Muscle of leg (tissue), 3 donors: ENCODE measurements at regions not wholly inside any gene's neighbourhood (a gene's known extent, or its start where the extent isn't known, plus 50 kb on each side); places are given as distances from the start of the nearest gene placed in this dataset.

Source experiments
- DNase-seq: peaks from one replicate; pipeline ENCODE4 v3.0.0; 2013
- H3K27ac ChIP-seq: one replicate; pipeline ENCODE4 v1.5.1; 2013; ENCODE audit warnings: mild to moderate bottlenecking, low read length, control low read depth
- H3K27me3 ChIP-seq: one replicate; pipeline ENCODE4 v1.6.1; 2013; ENCODE audit warnings: low read length; ENCODE audit not compliant: control insufficient read depth, insufficient read depth
- H3K36me3 ChIP-seq: one replicate; pipeline ENCODE4 v1.6.1; 2013; ENCODE audit warnings: low read length; ENCODE audit not compliant: control insufficient read depth, insufficient read depth
- H3K4me1 ChIP-seq: one replicate; pipeline ENCODE4 v1.6.1; 2013; ENCODE audit warnings: low read length; ENCODE audit not compliant: control insufficient read depth, insufficient read depth
- H3K4me3 ChIP-seq: one replicate; pipeline ENCODE4 v1.5.1; 2013; ENCODE audit warnings: low read length, control low read depth
- H3K9me3 ChIP-seq: replicated peaks from 2 replicates; pipeline ENCODE4 v1.6.1; 2013; ENCODE audit warnings: low read depth, low read length; ENCODE audit not compliant: control insufficient read depth
- WGBS: methylation state at CpG from one replicate; pipeline ENCODE4 v1.1.5; 2013; ENCODE audit warnings: missing lambda C conversion rate; ENCODE audit not compliant: insufficient coverage; 5-methylcytosine and 5-hydroxymethylcytosine counted together

DNA sequence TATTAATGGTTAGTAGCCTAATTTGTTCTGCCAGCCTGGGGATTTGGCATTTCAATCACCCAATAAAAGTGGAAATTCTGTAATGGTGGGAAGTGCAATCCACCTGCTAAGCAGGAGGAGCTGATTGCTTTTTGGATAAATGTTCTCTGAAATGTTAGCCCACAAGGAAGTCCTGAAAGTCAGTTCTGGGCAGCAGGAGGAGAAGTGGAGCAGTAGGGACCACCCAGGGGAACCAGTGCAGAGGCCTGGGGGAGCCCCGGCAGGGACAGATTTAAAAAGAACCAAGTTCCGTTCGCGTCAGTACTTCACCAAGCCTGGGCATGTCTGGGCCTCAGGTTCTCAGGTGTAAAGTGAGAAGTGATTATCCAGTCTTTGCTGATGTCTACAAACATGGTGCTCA, 248.5 kb upstream of the RAB6C start:
- Histone ChIP-seq H3K36me3 (no peaks in the 10 kb centered on the region), H3K4me3 (no peak overlapping the region), H3K27ac (no peak overlapping the region), H3K9me3 (no peaks in the 10 kb centered on the region), H3K4me1 (no peaks in the 10 kb centered on the region), H3K27me3 (peaks cover 9% of the 10 kb centered on the region)
- WGBS: no CpG with 5 or more reads among the region's 4 CpGs
- DNase-seq: no peak

DNA sequence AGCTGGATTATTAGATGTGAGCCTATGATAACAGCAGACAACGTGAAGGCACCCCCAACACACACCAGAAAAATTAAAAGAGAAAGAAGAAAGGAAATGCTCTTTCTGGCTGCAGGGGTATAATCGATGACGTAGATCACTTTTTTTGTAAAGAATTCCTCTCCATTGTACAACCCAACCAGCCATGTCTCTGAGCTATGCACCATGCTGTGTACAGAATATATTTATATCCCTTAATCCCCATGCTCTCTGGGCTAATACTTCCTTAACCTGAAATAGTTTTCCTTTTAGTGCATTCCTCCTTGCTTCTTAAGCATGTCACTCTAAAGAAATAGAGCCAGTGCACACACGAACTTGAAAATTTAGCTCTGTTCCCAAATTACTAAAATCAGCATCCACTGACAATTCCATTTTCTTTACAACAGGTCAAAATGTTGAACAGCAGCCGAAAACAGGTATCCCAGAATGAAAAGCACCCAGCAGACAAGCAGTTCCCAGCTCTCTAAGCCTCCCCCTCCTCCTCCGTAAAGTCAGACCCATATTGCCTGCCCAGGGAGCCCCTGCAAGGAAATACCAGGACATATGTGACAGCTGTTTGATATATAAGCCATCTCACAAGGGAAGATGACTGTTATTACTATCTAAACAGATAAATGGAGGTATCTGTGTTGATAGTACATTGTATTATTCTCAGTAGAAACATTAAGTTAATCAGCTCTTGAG, 247.4 kb upstream of the RAB6C start:
- H3K9me3 ChIP-seq: no peaks in the 10 kb centered on the region
- no peak overlapping the region for H3K4me3 ChIP-seq
- WGBS: 33% methylated on average over 1 of the region's 6 CpGs
- no peak for DNase-seq
- H3K4me1 ChIP-seq: no peaks in the 10 kb centered on the region
- H3K27me3 ChIP-seq: peaks cover 9% of the 10 kb centered on the region
- H3K36me3 ChIP-seq: no peaks in the 10 kb centered on the region
- no peak overlapping the region for H3K27ac ChIP-seq

DNA sequence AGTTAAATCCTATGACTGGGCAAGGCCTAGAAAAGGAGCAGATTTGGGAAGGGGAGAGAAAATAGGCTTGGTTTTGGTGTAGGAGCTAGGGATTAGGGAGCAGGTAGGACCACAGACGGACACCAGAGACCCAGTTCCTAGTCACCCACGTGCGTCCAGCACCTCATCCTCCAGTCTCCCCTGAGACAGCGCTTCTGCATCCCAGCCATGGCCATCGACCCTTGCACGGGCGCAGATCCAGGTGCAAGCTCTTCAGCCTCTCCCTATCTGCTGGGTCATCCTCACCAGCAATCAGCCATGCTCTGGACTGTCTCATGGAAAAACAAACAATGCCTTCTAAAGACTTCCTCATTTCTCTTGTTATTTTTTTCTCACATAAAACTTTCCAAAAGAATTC, 246.8 kb upstream of the RAB6C start:
- DNase-seq: no peak
- Histone ChIP-seq H3K4me3 (no peak overlapping the region), H3K9me3 (no peaks in the 10 kb centered on the region), H3K36me3 (no peaks in the 10 kb centered on the region), H3K27ac (no peak overlapping the region), H3K27me3 (peaks cover 6% of the 10 kb centered on the region), H3K4me1 (no peaks in the 10 kb centered on the region)
- WGBS: 80% methylated on average over 5 of the region's 7 CpGs

DNA sequence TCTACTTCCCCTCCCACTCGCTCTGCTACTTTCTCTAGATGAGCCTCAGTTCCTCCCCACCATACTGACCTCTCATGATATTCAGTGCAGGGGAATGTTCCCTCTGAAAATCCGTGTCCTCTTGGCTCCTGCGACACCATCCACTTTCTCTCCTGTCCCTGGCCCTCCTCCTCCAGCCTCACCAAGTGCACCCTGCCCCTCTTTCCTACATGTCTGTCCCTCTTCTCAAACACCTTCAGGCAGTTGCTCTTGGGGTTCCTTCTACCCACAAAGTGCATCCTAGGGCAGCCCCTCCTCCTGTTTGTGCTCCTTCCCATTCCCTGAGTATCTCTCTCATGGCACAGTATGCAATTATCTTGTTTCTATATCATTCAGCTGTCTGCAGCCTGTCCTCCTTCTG, 246.4 kb upstream of the RAB6C start:
- H3K27me3 ChIP-seq: peaks cover 6% of the 10 kb centered on the region
- H3K4me3 ChIP-seq: no peak overlapping the region
- 77% methylated on average over 3 of the region's 3 CpGs for WGBS
- no peaks in the 10 kb centered on the region for H3K9me3 ChIP-seq
- H3K4me1 ChIP-seq: no peaks in the 10 kb centered on the region
- no peak overlapping the region for H3K27ac ChIP-seq
- no peaks in the 10 kb centered on the region for H3K36me3 ChIP-seq
- DNase-seq: no peak

DNA sequence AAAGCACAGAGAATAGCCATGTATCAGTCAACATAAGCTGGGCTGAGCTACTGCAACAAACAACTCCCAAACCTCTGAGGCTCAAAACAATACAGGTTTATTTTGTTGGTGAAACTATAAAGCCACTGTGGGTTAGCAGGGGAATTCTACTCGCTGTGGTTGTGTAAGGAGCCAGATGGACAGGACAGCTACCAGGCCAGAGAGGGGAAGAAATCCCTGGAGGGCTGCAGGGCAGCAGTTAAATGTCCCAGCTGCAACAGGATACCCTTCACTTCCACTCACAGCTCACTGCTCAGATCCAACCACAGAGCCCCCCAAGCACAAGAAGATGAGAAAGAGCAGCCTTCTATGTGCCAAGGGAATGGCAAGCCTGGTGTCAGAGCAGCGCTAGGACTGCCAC, 245.9 kb upstream of the RAB6C start:
- 50% methylated on average over 2 of the region's 2 CpGs for WGBS
- peaks cover 6% of the 10 kb centered on the region for H3K27me3 ChIP-seq
- no peak overlapping the region for H3K27ac ChIP-seq
- no peak for DNase-seq
- no peaks in the 10 kb centered on the region for H3K9me3 ChIP-seq
- H3K4me3 ChIP-seq: no peak overlapping the region
- H3K36me3 ChIP-seq: no peaks in the 10 kb centered on the region
- no peaks in the 10 kb centered on the region for H3K4me1 ChIP-seq

DNA sequence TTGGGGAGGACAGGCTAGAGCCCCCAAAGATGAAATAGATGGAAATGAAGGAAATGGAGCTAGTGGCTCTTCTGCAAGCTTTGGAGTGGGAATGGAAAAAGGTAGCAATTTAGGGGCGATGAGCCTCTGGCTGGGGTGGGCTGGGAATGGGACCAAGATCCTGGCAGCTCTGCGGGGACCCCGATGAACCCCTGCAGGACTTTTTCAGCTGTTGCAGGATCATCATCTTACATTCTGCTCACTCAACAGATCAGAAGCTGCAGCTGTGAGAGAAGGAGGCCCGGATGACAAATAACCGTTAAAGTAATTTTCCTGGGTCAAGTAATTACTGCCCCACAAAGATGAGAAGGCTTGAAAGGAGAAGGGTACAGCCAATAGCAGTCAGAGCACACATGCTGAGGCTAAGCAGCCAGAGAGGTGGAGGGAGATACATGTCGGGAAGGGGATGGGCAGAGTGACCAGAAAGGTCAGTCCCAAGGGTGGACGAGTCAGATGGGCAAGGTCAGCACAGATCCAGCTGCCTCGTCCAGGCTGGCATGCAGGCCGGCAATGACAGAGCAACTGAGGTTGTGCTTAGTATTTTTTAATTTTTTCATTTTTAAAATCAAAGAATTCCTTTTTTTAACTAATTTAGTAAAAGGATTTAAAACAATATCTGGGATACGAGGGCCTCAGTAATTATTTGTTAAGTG, 245.0 kb upstream of the RAB6C start:
- WGBS: 81% methylated on average over 5 of the region's 10 CpGs
- no peak overlapping the region for H3K27ac ChIP-seq
- H3K36me3 ChIP-seq: no peaks in the 10 kb centered on the region
- H3K4me3 ChIP-seq: no peak overlapping the region
- DNase-seq: no peak
- peaks cover 6% of the 10 kb centered on the region for H3K27me3 ChIP-seq
- H3K4me1 ChIP-seq: no peaks in the 10 kb centered on the region
- H3K9me3 ChIP-seq: no peaks in the 10 kb centered on the region

DNA sequence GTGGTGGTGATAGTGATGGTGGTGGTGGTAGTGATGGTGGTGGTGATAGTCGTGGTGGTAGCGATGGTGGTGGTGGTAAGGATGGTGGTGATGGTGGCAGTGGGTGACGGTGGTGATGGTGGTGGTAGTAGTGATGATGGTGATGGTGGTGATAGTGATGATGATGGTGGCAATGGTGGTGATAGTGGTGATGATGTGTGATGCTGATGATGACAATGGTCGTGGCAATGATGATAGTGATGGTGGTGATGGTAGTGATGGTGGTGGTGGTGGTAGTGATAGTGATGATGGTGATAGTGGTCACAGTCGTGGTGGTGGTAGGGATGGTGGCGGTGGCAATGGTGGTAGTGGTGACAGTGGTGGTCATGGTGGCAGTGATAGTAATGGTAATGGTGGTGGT, 243.9 kb upstream of the RAB6C start:
- Histone ChIP-seq H3K36me3 (no peaks in the 10 kb centered on the region), H3K4me3 (no peak overlapping the region), H3K4me1 (no peaks in the 10 kb centered on the region), H3K9me3 (no peaks in the 10 kb centered on the region), H3K27me3 (peaks cover 2% of the 10 kb centered on the region), H3K27ac (no peak overlapping the region)
- 97% methylated on average over 5 of the region's 6 CpGs for WGBS
- DNase-seq: no peak

DNA sequence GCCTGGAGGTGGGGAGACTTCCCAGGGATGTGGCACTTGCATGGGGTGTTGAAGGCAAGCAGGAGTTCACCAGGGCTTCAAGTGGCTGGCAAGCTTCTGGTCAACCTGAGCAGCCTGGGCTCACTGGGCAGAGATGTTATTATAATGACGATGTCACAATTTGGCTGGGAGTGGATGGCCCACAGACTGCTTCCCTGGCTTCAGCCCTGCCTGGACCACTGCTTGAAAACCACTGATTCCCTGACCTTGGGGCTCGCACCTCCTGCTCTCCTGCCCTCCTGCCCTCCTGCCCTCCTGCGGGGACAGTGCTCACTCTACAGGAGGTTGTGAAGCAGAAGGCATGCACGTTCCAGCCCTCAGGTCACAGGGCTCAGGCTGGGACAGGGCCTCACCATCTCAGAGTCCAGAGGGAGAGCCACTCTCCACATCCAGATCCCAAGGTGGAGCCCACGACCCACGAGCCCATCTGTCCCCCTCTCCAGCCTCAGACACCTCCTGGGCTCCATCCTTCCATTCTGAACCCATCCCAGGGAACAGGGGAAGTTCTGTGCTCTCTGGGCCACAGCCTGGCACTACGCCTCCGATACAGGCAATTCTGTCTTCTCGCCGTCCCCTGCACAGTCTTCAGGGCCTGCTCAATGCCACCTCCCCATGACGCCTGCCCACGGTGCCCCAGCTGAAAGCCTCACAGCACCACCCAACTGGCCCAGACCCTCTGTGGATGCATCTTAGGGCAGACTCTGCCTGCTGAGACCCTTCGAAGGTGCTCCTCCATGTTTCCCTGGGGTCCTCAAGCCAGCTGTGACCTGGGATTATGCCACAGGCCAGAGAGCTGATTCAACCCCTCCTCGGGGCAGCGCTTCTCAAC, 241.6 kb upstream of the RAB6C start:
- WGBS: 83% methylated on average over 13 of the region's 15 CpGs

DNA sequence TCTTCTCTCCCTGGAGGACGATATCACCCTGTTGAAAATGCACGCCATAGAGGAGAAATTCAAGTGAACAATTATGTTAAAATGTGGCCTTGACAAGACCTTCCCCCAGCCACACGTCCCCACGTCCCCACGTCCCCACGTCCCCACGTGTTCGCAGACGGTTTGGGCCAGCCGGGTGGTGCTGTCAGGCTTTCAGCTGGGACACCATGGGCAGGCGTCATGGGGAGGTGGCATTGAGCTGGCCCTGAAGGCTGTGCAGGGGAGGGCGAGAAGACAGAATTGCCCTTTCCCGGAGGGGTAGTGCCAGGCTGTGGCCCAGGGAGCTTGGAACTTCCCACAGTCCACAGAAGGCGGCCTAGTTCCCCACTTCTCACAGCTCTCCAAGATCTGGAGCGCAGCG, 240.7 kb upstream of the RAB6C start:
- H3K9me3 ChIP-seq: no peaks in the 10 kb centered on the region
- WGBS: 89% methylated on average over 12 of the region's 16 CpGs
- no peak for DNase-seq
- no peak overlapping the region for H3K27ac ChIP-seq
- no peaks in the 10 kb centered on the region for H3K27me3 ChIP-seq
- H3K4me3 ChIP-seq: no peak overlapping the region
- H3K4me1 ChIP-seq: no peaks in the 10 kb centered on the region
- no peaks in the 10 kb centered on the region for H3K36me3 ChIP-seq

More for the DNA sequence above, 241.6 kb upstream of the RAB6C start:
- H3K27me3 ChIP-seq: no peaks in the 10 kb centered on the region
- H3K36me3 ChIP-seq: no peaks in the 10 kb centered on the region
- no peak overlapping the region for H3K27ac ChIP-seq
- no peaks in the 10 kb centered on the region for H3K4me1 ChIP-seq
- H3K9me3 ChIP-seq: no peaks in the 10 kb centered on the region
- no peak for DNase-seq
- H3K4me3 ChIP-seq: no peak overlapping the region

DNA sequence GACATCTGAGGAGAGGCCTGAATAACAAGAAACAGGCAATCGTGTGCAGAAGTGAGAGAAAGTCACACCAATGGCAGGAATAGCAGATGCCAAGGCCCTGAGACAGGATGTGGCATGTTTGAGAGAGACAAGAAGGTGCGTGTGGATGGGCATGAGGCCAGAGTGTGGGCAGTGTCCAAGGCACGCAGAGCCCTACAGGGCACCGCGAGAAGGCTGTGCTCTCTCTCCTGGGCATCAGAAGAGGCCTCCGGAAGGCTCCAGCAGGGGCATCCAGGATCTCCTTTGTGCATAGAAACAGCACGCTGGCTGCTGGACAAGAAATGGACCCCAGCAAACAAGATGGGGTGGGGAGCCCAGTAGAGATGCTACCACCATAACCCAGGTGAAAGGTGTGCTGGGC, 239.0 kb upstream of the RAB6C start:
- WGBS: 85% methylated on average over 6 of the region's 7 CpGs
- H3K36me3 ChIP-seq: no peaks in the 10 kb centered on the region
- no peak for DNase-seq

More for the DNA sequence above, 239.0 kb upstream of the RAB6C start:
- H3K9me3 ChIP-seq: no peaks in the 10 kb centered on the region
- H3K27me3 ChIP-seq: no peaks in the 10 kb centered on the region
- no peak overlapping the region for H3K4me3 ChIP-seq
- no peak overlapping the region for H3K27ac ChIP-seq
- H3K4me1 ChIP-seq: peaks cover 7% of the 10 kb centered on the region
